ENCODE measurements at regions not wholly inside any gene's neighbourhood (a gene's known extent, or its start where the extent isn't known, plus 50 kb on each side); places are given as distances from the start of the nearest gene placed in this dataset.

- H3K4me3 Mint-ChIP-seq (ENCODE audit: unreplicated experiment): no peak overlapping the region
- no peaks in the 10 kb centered on the region for H3K9me3 Mint-ChIP-seq (ENCODE audit: unreplicated experiment)
- no peak overlapping the region for H3K27ac Mint-ChIP-seq (ENCODE audit: unreplicated experiment)
Observed at GRCh38 chrX:13177921-13178566, 133.6 kb upstream of the FAM9C start.

GRCh38 chrX:13175056-13175455 lies 130.6 kb upstream of the FAM9C start:
- Mint-ChIP-seq H3K4me3 (ENCODE audit: unreplicated experiment) (no peak overlapping the region), H3K27me3 (ENCODE audit: unreplicated experiment) (no peaks in the 10 kb centered on the region), H3K27ac (ENCODE audit: unreplicated experiment) (no peak overlapping the region), H3K9me3 (ENCODE audit: unreplicated experiment) (no peaks in the 10 kb centered on the region), H3K36me3 (ENCODE audit: low read depth, unreplicated experiment) (no peaks in the 10 kb centered on the region), H3K4me1 (ENCODE audit: unreplicated experiment) (no peaks in the 10 kb centered on the region)
- TF ChIP-seq, protein P1, sequence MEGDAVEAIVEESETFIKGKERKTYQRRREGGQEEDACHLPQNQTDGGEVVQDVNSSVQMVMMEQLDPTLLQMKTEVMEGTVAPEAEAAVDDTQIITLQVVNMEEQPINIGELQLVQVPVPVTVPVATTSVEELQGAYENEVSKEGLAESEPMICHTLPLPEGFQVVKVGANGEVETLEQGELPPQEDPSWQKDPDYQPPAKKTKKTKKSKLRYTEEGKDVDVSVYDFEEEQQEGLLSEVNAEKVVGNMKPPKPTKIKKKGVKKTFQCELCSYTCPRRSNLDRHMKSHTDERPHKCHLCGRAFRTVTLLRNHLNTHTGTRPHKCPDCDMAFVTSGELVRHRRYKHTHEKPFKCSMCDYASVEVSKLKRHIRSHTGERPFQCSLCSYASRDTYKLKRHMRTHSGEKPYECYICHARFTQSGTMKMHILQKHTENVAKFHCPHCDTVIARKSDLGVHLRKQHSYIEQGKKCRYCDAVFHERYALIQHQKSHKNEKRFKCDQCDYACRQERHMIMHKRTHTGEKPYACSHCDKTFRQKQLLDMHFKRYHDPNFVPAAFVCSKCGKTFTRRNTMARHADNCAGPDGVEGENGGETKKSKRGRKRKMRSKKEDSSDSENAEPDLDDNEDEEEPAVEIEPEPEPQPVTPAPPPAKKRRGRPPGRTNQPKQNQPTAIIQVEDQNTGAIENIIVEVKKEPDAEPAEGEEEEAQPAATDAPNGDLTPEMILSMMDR (IDR thresholded peaks at IDR 0.05; ENCODE audit: unreplicated experiment): no peak
- no peak for DNase-seq (ENCODE audit: low spot score)

More at GRCh38 chrX:13177921-13178566, 133.6 kb upstream of the FAM9C start:
- Mint-ChIP-seq H3K27me3 (ENCODE audit: unreplicated experiment) (no peaks in the 10 kb centered on the region), H3K4me1 (ENCODE audit: unreplicated experiment) (no peaks in the 10 kb centered on the region), H3K36me3 (ENCODE audit: low read depth, unreplicated experiment) (no peaks in the 10 kb centered on the region)
- no peak for DNase-seq (ENCODE audit: low spot score)
- TF ChIP-seq, protein P1 (IDR thresholded peaks at IDR 0.05; ENCODE audit: unreplicated experiment): no peak

GRCh38 chrX:13170966-13171558 lies 126.6 kb upstream of the FAM9C start:
- Mint-ChIP-seq H3K27ac (ENCODE audit: unreplicated experiment) (no peak overlapping the region), H3K27me3 (ENCODE audit: unreplicated experiment) (peaks cover 2% of the 10 kb centered on the region), H3K4me3 (ENCODE audit: unreplicated experiment) (no peak overlapping the region), H3K36me3 (ENCODE audit: low read depth, unreplicated experiment) (no peaks in the 10 kb centered on the region), H3K4me1 (ENCODE audit: unreplicated experiment) (peaks cover 16% of the 10 kb centered on the region), H3K9me3 (ENCODE audit: unreplicated experiment) (no peaks in the 10 kb centered on the region)
- TF ChIP-seq, protein P1 (IDR thresholded peaks at IDR 0.05; ENCODE audit: unreplicated experiment): no peak
- no peak for DNase-seq (ENCODE audit: low spot score)

- TF ChIP-seq, protein P1 (IDR thresholded peaks at IDR 0.05; ENCODE audit: unreplicated experiment): no peak
- Mint-ChIP-seq H3K27ac (ENCODE audit: unreplicated experiment) (no peak overlapping the region), H3K9me3 (ENCODE audit: unreplicated experiment) (no peaks in the 10 kb centered on the region), H3K36me3 (ENCODE audit: low read depth, unreplicated experiment) (no peaks in the 10 kb centered on the region), H3K4me3 (ENCODE audit: unreplicated experiment) (no peak overlapping the region), H3K27me3 (ENCODE audit: unreplicated experiment) (peaks cover 2% of the 10 kb centered on the region), H3K4me1 (ENCODE audit: unreplicated experiment) (peaks cover 18% of the 10 kb centered on the region)
- DNase-seq (ENCODE audit: low spot score): no peak
Observed at GRCh38 chrX:13169684-13170083, 125.3 kb upstream of the FAM9C start.

- Mint-ChIP-seq H3K27me3 (ENCODE audit: unreplicated experiment) (peaks cover 2% of the 10 kb centered on the region), H3K36me3 (ENCODE audit: low read depth, unreplicated experiment) (no peaks in the 10 kb centered on the region), H3K27ac (ENCODE audit: unreplicated experiment) (peak overlapping the region; percentile 42), H3K4me3 (ENCODE audit: unreplicated experiment) (no peak overlapping the region), H3K4me1 (ENCODE audit: unreplicated experiment) (peaks cover 23% of the 10 kb centered on the region), H3K9me3 (ENCODE audit: unreplicated experiment) (no peaks in the 10 kb centered on the region)
- no peak for DNase-seq (ENCODE audit: low spot score)
- TF ChIP-seq, protein P1 (IDR thresholded peaks at IDR 0.05; ENCODE audit: unreplicated experiment): no peak
Observed at GRCh38 chrX:13168269-13168668, 123.8 kb upstream of the FAM9C start.

Measured in endothelial cell (in vitro differentiated cells).